Esophagus muscularis mucosa (tissue), 4 donors: ENCODE measurements at regions not wholly inside any gene's neighbourhood (a gene's known extent, or its start where the extent isn't known, plus 50 kb on each side); places are given as distances from the start of the nearest gene placed in this dataset.

Experiments
- DNase-seq: peaks from one replicate; pipeline ENCODE4 v3.0.0-alpha.2; 2017; ENCODE audit errors: extremely low spot score
- H3K27ac ChIP-seq, 4 donors: fragments of 200-600 bp; sonication (generic); replicated peaks in 1 of 4; 1 replicate in 3 of 4; 2 replicates in 1 of 4; pipeline ENCODE4 v1.5.1; 2016 to 2019; ENCODE audit warnings: mild to moderate bottlenecking in 1 of 4
- H3K27me3 ChIP-seq, 4 donors: fragments of 200-600 bp; sonication (generic); one replicate each; pipeline versions ENCODE4 v1.5.1 to v1.6.0; 2016 to 2019
- H3K36me3 ChIP-seq, 4 donors: fragments of 200-600 bp; sonication (generic); one replicate each; pipeline ENCODE4 v1.5.1; 2016 to 2019
- H3K4me1 ChIP-seq, 4 donors: fragments of 200-600 bp; sonication (generic); one replicate each; pipeline ENCODE4 v1.5.1; 2016 to 2019
- H3K4me3 ChIP-seq, 4 donors: fragments of 200-600 bp; sonication (generic); 1 replicate in 2 of 4; 2 replicates in 2 of 4; pipeline ENCODE4 v1.5.1; 2016 to 2019; ENCODE audit warnings: mild to moderate bottlenecking in 4 of 4, moderate library complexity in 1 of 4
- H3K9me3 ChIP-seq, 4 donors: fragments of 200-600 bp; sonication (generic); 1 replicate in 3 of 4; 2 replicates in 1 of 4; pipeline ENCODE4 v1.5.1; 2016 to 2019
- EP300 ChIP-seq: sonication (generic); formaldehyde crosslinking; IDR thresholded peaks from one replicate; pipeline ENCODE4 v1.6.1; 2017; ENCODE audit warnings: antibody characterized with exemption
- POLR2A ChIP-seq: fragments of 450-650 bp; IDR thresholded peaks from one replicate; pipeline ENCODE4 v1.6.1; 2017; ENCODE audit warnings: antibody characterized with exemption, moderate library complexity, mild to moderate bottlenecking, low read depth
- POLR2AphosphoS5 ChIP-seq, 2 donors: sonication (generic); formaldehyde crosslinking; IDR thresholded peaks; one replicate each; pipeline ENCODE4 v1.6.1; 2017; ENCODE audit warnings: antibody characterized with exemption in 2 of 2
- WGBS: methylation state at CpG from one replicate; pipeline ENCODE4 v1.1.5; 2018; 5-methylcytosine and 5-hydroxymethylcytosine counted together
- intact Hi-C: fragments of 100-400 bp; cut with DNase I; formaldehyde crosslinking; loops from one replicate; pipeline ENCODE4 v1.15.1; 2023
- TF ChIP-seq, protein P1 (sequence below), 3 experiments: fragments of 200-600 bp in 2 of 3; fragments of 450-650 bp in 1 of 3; sonication (generic) in 2 of 3; IDR thresholded peaks; one replicate each; pipeline ENCODE4 v1.5.1; 2017 to 2019; ENCODE audit warnings: antibody characterized with exemption in 3 of 3, mild to moderate bottlenecking in 2 of 3, moderate library complexity in 1 of 3

DNA sequence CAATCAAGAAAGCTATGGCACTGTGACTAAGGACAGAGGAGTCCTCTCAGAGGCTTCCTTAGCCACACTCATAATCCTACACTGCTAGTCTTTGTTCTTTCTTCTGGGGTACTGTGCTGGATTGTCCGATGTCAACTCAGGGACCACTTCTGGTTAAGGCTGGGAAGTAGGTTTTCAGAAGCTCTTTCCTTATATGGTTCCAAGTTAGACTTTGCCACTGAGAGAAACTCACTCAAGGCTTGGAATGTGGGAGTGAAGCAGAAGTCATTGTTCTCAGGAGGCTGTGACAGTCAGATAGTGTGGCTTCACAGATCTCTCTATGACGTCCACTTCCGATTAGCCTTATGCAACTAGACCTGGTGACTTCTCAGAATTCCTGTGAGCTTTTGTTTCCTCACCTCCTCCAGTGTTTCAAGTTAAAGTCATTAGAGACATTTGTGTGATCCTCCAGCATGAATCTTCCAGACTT lies 317.3 kb upstream of the F9 start:
- DNase-seq = no peak
- intact Hi-C loops = no loop called here
- WGBS = 68% methylated on average over 3 of the region's 3 CpGs
- TF ChIP-seq EP300 (no peak), POLR2A (no peak), POLR2AphosphoS5 (IDR thresholded peaks at IDR 0.05) (no peak)
- TF ChIP-seq, protein P1, sequence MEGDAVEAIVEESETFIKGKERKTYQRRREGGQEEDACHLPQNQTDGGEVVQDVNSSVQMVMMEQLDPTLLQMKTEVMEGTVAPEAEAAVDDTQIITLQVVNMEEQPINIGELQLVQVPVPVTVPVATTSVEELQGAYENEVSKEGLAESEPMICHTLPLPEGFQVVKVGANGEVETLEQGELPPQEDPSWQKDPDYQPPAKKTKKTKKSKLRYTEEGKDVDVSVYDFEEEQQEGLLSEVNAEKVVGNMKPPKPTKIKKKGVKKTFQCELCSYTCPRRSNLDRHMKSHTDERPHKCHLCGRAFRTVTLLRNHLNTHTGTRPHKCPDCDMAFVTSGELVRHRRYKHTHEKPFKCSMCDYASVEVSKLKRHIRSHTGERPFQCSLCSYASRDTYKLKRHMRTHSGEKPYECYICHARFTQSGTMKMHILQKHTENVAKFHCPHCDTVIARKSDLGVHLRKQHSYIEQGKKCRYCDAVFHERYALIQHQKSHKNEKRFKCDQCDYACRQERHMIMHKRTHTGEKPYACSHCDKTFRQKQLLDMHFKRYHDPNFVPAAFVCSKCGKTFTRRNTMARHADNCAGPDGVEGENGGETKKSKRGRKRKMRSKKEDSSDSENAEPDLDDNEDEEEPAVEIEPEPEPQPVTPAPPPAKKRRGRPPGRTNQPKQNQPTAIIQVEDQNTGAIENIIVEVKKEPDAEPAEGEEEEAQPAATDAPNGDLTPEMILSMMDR (IDR thresholded peaks at IDR 0.05) = no peak
- Histone ChIP-seq H3K36me3 (no peaks in the 10 kb centered on the region), H3K27me3 (peaks cover 0 to 12% (median 0%) of the 10 kb centered on the region in 4 donors), H3K4me1 (no peaks in the 10 kb centered on the region), H3K9me3 (no peaks in the 10 kb centered on the region), H3K27ac (no peak overlapping the region), H3K4me3 (no peak overlapping the region)

DNA sequence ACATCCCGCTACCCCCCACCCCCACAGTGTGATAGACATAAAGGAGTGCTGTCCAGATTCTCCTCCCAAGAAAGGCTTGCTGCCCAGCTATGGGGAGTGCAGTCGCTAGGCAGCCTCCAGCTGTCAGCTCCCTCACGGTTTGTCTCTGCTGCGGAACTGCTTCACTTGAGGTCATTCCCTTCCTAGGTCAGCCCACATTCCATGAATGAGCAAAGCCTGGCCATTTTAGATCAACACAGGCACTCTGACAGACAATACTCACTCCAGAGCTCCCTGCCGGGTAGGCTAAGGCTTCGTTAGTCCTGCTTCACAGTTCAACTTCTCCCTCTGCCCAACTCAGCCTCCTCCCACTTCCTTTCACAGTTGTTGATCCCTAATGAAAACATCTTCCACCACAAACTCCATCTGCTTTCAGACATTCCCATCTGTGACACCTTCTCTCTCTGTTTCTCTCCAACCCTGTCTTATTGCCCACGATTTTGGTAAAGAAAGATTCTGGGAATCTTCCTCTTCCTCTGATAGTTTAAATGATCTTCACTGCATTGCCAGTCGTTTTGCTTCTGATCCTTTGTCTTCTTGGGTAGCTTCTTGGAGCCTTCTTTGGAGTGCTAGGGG lies 318.9 kb upstream of the F9 start:
- DNase-seq = no peak
- H3K27ac ChIP-seq = no peak overlapping the region
- H3K27me3 ChIP-seq = peaks cover 0 to 13% (median 0%) of the 10 kb centered on the region in 4 donors
- H3K4me1 ChIP-seq = no peaks in the 10 kb centered on the region
- no peaks in the 10 kb centered on the region for H3K9me3 ChIP-seq
- intact Hi-C loops = no loop called here
- no peaks in the 10 kb centered on the region for H3K36me3 ChIP-seq
- TF ChIP-seq POLR2AphosphoS5 (IDR thresholded peaks at IDR 0.05) = no peak
- no peak for TF ChIP-seq EP300
- TF ChIP-seq, protein P1 (IDR thresholded peaks at IDR 0.05) = no peak
- TF ChIP-seq POLR2A = no peak
- 35% methylated on average over 8 of the region's 8 CpGs for WGBS
- no peak overlapping the region for H3K4me3 ChIP-seq

DNA sequence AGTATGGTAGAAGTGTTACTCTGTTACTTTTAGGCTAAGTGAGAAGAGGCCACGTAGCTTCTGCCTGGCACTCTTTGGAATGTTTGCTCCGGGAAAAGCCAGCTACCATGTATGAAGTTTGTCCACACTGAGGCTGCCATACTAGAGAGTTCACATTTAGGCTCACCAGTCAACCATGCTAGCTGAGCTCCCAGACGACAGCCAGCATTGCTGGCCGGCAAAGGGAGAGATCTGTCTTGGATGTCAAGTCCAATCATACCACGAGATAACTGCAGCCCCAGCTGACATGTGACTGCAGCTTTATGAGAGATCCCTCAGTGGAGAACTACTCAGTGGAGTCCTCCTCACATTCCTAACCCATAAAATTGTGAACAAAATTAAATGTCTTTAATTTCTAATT lies 321.2 kb upstream of the F9 start:
- intact Hi-C loops = no loop called here

DNA sequence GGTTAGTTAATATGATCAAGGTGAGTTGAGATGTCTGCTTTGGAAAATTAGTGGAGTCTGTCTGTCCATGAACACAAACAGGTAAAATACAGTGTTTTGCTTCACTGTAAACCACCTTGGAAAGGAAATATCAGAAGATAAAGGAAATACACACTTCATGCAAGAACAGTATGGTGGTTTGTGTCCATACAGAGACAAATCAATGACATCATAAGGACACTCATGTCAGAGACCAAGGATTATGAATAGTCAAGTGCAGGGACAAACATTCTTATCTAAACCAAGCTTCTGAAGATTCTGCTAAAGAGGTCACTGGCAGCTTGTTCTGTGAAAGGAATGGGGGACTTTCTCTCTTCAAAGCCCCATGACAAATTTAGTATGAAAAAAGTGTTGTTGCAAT lies 322.9 kb upstream of the F9 start:
- H3K9me3 ChIP-seq = peaks cover 0 to 8% (median 0%) of the 10 kb centered on the region in 4 donors
- DNase-seq = no peak
- H3K36me3 ChIP-seq = no peaks in the 10 kb centered on the region
- intact Hi-C loops = no loop called here
- H3K4me1 ChIP-seq = peaks cover 0 to 19% (median 13%) of the 10 kb centered on the region in 4 donors
- no peak overlapping the region for H3K4me3 ChIP-seq
- H3K27me3 ChIP-seq = peaks cover 0 to 28% (median 8%) of the 10 kb centered on the region in 4 donors
- TF ChIP-seq POLR2A (no peak), POLR2AphosphoS5 (IDR thresholded peaks at IDR 0.05) (no peak), EP300 (no peak)
- TF ChIP-seq, protein P1 (IDR thresholded peaks at IDR 0.05) = no peak
- no peak overlapping the region for H3K27ac ChIP-seq

More for the DNA sequence above, 321.2 kb upstream of the F9 start:
- Histone ChIP-seq H3K27me3 (peaks cover 0 to 28% (median 2%) of the 10 kb centered on the region in 4 donors), H3K4me3 (no peak overlapping the region), H3K4me1 (peaks cover 0 to 11% (median 4%) of the 10 kb centered on the region in 4 donors), H3K36me3 (no peaks in the 10 kb centered on the region), H3K27ac (no peak overlapping the region), H3K9me3 (peaks cover 0 to 1% (median 0%) of the 10 kb centered on the region in 4 donors)
- no peak for DNase-seq
- TF ChIP-seq EP300 (no peak), POLR2A (no peak), POLR2AphosphoS5 (IDR thresholded peaks at IDR 0.05) (no peak)
- TF ChIP-seq, protein P1 (IDR thresholded peaks at IDR 0.05) = no peak
- WGBS = 73% methylated on average over 5 of the region's 5 CpGs

DNA sequence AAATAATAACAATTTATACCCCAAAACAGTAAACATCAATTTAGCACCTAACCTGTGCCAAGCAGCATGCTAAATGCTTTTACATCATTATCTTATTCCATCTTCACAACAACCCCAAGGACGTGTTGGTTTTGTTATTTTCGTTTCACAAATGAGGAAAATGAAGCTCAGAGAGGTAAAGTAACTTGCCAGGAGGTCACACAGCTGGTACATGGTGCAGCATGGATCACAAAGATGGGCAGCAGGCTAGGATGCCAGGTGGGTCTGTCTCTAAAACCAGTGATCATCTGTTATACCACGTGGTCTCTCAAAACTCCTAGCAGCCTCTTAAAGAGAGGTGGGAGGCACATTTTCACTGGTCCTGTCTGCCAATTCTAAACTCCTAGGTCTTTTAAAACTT lies 323.6 kb upstream of the F9 start:
- Histone ChIP-seq H3K9me3 (peaks cover 0 to 8% (median 0%) of the 10 kb centered on the region in 4 donors), H3K27ac (no peak overlapping the region), H3K4me3 (no peak overlapping the region), H3K4me1 (peaks cover 0 to 21% (median 13%) of the 10 kb centered on the region in 4 donors), H3K36me3 (no peaks in the 10 kb centered on the region), H3K27me3 (peaks cover 0 to 28% (median 11%) of the 10 kb centered on the region in 4 donors)
- TF ChIP-seq EP300 = no peak
- TF ChIP-seq POLR2AphosphoS5 (IDR thresholded peaks at IDR 0.05) = no peak
- TF ChIP-seq, protein P1 (IDR thresholded peaks at IDR 0.05) = no peak
- TF ChIP-seq POLR2A = no peak
- intact Hi-C loops = no loop called here
- 43% methylated on average over 3 of the region's 3 CpGs for WGBS
- DNase-seq = no peak
